ACC112 (cell line): ENCODE measurements at regions not wholly inside any gene's neighbourhood (a gene's known extent, or its start where the extent isn't known, plus 50 kb on each side); places are given as distances from the start of the nearest gene placed in this dataset.

ENCODE experiments used
- H2AFZ ChIP-seq: fragments of 200-600 bp; sonication (generic); one replicate; pipeline ENCODE4 v1.6.0; 2017; ENCODE audit warnings: antibody characterized with exemption, low read length; ENCODE audit not compliant: unreplicated experiment
- H3K27ac ChIP-seq: fragments of 200-600 bp; sonication (generic); 2 replicates; pipeline ENCODE4 v1.5.1; 2014; ENCODE audit warnings: low read depth, mild to moderate bottlenecking, antibody characterized with exemption, low read length, moderate library complexity
- H3K27me3 ChIP-seq: fragments of 200-600 bp; sonication (generic); 2 replicates; pipeline ENCODE4 v1.6.1; 2014; ENCODE audit warnings: mild to moderate bottlenecking, antibody characterized with exemption, low read length, moderate library complexity, mixed read lengths; ENCODE audit not compliant: insufficient read depth
- H3K36me3 ChIP-seq: fragments of 200-600 bp; sonication (generic); 2 replicates; pipeline ENCODE4 v1.6.1; 2016; ENCODE audit warnings: mild to moderate bottlenecking, antibody characterized with exemption, low read length, moderate library complexity, mixed read lengths; ENCODE audit not compliant: insufficient read depth
- H3K4me1 ChIP-seq: fragments of 200-600 bp; sonication (generic); one replicate; pipeline ENCODE4 v1.6.1; 2016; ENCODE audit warnings: low read length, mixed read lengths; ENCODE audit not compliant: insufficient read depth, unreplicated experiment, control insufficient read depth
- H3K4me3 ChIP-seq: fragments of 200-600 bp; sonication (generic); 2 replicates; pipeline ENCODE4 v1.5.1; 2014; ENCODE audit warnings: mild to moderate bottlenecking, low read depth, low read length
- H3K79me2 ChIP-seq: fragments of 200-600 bp; sonication (generic); one replicate; pipeline ENCODE4 v1.6.0; 2016; ENCODE audit warnings: low read length; ENCODE audit not compliant: control insufficient read depth, unreplicated experiment, insufficient read depth

DNA sequence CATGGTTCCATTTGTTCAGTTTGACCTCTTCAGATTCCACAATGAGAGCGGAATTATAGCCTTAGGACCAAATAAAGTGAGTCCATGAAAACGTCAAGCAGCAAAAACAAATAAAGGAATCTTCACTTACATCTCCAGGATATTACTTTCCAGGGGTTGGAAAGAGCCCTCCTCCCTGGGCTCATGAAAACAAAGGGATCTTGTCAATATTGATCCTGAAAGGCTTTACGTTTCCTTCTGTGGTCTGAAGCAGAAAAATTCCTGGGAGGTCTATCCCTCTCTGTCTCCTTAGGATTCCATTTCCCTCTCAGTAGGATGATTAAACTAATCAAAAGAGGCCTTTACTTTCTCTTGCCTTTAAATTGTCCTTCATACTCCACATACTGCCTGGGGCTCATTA lies 293.5 kb downstream of the GPAM start:
- no peaks in the 10 kb centered on the region for H3K36me3 ChIP-seq
- H3K79me2 ChIP-seq: no peaks in the 10 kb centered on the region
- no peaks in the 10 kb centered on the region for H3K4me1 ChIP-seq
- H2AFZ ChIP-seq: no peak overlapping the region
- H3K4me3 ChIP-seq: no peak overlapping the region
- H3K27me3 ChIP-seq: no peaks in the 10 kb centered on the region
- no peak overlapping the region for H3K27ac ChIP-seq

DNA sequence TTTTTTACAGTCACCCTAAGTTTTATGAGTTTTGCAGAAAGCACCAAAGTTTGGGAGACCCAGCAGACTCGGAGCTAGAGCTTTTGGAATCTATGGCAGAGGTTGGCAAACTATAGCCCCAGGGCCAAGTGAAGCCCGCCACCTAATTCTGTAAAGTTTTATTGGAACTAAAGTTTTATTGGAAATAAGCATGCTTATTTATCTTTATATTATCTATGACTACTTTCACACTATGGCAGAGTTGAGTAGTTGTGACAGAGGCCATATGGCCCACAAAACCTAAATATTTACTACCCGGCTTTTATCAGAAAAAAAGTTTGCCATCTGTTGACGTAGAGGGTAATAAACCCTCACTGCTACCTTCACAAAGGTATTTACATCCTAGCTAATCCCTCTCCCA lies 267.6 kb downstream of the GPAM start:
- H3K4me3 ChIP-seq: no peak overlapping the region
- no peaks in the 10 kb centered on the region for H3K4me1 ChIP-seq
- no peak overlapping the region for H2AFZ ChIP-seq
- H3K27me3 ChIP-seq: no peaks in the 10 kb centered on the region; the same call in 1 of the 2 replicates
- H3K79me2 ChIP-seq: no peaks in the 10 kb centered on the region
- H3K27ac ChIP-seq: no peak overlapping the region
- H3K36me3 ChIP-seq: no peaks in the 10 kb centered on the region

GRCh38 chr10:111921821-111922220 lies 261.7 kb downstream of the GPAM start:
- Histone ChIP-seq H3K27me3 (no peaks in the 10 kb centered on the region; the same call in 1 of the 2 replicates), H3K79me2 (no peaks in the 10 kb centered on the region), H2AFZ (no peak overlapping the region), H3K36me3 (no peaks in the 10 kb centered on the region), H3K27ac (no peak overlapping the region), H3K4me1 (no peaks in the 10 kb centered on the region), H3K4me3 (no peak overlapping the region)

DNA sequence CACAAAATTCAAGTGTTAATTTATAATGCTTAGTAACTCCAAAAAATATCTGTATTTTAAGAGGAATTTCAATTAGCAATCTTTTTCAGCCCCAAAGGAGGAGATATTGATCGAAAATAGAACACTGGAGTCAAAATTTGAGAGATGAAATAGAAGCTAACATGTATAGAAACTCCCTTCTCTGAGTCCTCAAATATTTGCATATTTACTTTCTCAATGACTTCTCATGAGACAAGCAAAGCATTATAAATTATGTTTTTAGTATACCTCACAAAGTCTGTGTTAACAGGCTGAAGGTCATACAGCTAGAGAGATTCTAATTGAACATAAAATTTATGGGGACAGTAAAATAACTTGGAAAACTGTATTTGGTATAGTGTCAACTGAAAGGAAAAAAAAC lies 260.5 kb downstream of the GPAM start:
- H3K27me3 ChIP-seq: no peaks in the 10 kb centered on the region
- no peak overlapping the region for H3K4me3 ChIP-seq
- H3K36me3 ChIP-seq: no peaks in the 10 kb centered on the region
- H2AFZ ChIP-seq: no peak overlapping the region
- no peaks in the 10 kb centered on the region for H3K79me2 ChIP-seq
- H3K27ac ChIP-seq: no peak overlapping the region
- H3K4me1 ChIP-seq: no peaks in the 10 kb centered on the region

DNA sequence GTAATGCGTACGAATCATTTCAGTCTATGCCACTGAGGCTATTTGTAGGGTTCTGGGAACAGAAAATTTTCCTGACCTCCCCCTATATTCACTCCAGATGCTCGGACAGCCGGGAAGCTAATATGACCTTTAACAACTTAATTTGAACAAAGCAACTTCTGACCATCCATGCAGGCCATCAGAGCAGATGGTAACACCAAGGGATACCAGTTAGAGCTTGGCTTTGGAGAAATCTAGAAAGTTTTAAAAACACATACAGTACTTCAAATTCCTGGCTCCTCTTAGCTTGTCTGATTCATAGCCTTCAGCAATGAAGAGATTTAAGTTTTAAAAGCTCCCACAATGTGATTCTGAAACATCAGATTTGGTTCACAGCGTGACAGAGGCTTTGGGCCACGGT lies 257.3 kb downstream of the GPAM start:
- H3K36me3 ChIP-seq: no peaks in the 10 kb centered on the region
- no peaks in the 10 kb centered on the region for H3K79me2 ChIP-seq
- H3K27ac ChIP-seq: no peak overlapping the region
- H3K4me3 ChIP-seq: no peak overlapping the region
- no peaks in the 10 kb centered on the region for H3K4me1 ChIP-seq
- no peak overlapping the region for H2AFZ ChIP-seq
- H3K27me3 ChIP-seq: no peaks in the 10 kb centered on the region

DNA sequence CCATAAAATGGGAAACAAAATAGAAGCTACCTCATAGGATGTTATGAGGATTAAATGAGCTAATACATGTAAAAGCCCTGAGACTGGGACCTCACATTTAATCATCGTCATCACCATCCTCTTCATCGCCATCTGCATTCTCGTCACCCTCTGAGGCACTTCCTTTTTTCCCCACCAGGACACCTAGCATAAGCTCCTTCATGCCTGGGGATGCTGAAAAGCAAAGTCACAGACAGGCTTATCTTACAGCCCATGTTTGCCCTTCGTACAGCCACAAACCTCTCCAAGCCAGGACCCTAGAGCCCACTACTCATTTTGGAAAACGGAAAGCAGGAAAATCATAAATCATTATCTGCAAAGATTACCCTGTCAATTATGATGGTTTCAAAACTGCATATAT lies 249.6 kb downstream of the GPAM start:
- Histone ChIP-seq H3K79me2 (no peaks in the 10 kb centered on the region), H3K27ac (no peak overlapping the region), H3K36me3 (no peaks in the 10 kb centered on the region), H2AFZ (no peak overlapping the region), H3K4me3 (no peak overlapping the region), H3K4me1 (no peaks in the 10 kb centered on the region), H3K27me3 (no peaks in the 10 kb centered on the region)

DNA sequence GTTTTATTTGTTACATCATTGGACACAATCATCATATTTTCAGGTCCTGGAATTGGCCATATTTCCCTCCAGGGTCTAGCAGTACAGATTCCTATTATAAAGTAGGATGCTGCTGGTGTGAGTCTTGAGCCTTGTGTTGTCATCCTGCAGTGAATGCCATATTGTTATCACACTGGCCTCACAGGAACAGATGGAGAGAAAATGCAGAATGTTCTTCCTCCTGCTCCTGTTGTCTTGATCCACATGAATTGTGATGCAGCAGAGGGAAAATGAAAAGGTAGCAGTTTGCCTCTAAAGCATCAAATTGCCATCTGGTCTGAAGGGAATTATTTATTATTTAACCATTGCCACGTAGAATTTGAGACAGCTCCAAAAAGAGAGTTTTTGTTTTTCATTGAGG lies 248.6 kb downstream of the GPAM start:
- H3K27ac ChIP-seq: no peak overlapping the region
- no peak overlapping the region for H3K4me3 ChIP-seq
- no peaks in the 10 kb centered on the region for H3K27me3 ChIP-seq
- H2AFZ ChIP-seq: no peak overlapping the region
- H3K79me2 ChIP-seq: no peaks in the 10 kb centered on the region
- no peaks in the 10 kb centered on the region for H3K4me1 ChIP-seq
- H3K36me3 ChIP-seq: no peaks in the 10 kb centered on the region

- no peaks in the 10 kb centered on the region for H3K27me3 ChIP-seq
- no peak overlapping the region for H2AFZ ChIP-seq
Measured at GRCh38 chr10:111936143-111936542, 247.4 kb downstream of the GPAM start.

GRCh38 chr10:111944331-111944730 lies 239.2 kb downstream of the GPAM start:
- H3K4me1 ChIP-seq: no peaks in the 10 kb centered on the region
- H3K36me3 ChIP-seq: no peaks in the 10 kb centered on the region
- H2AFZ ChIP-seq: no peak overlapping the region
- H3K79me2 ChIP-seq: no peaks in the 10 kb centered on the region
- no peak overlapping the region for H3K27ac ChIP-seq
- H3K27me3 ChIP-seq: no peaks in the 10 kb centered on the region
- H3K4me3 ChIP-seq: no peak overlapping the region

More at GRCh38 chr10:111936143-111936542, 247.4 kb downstream of the GPAM start:
- Histone ChIP-seq H3K4me1 (no peaks in the 10 kb centered on the region), H3K36me3 (no peaks in the 10 kb centered on the region), H3K27ac (no peak overlapping the region), H3K4me3 (no peak overlapping the region), H3K79me2 (no peaks in the 10 kb centered on the region)

DNA sequence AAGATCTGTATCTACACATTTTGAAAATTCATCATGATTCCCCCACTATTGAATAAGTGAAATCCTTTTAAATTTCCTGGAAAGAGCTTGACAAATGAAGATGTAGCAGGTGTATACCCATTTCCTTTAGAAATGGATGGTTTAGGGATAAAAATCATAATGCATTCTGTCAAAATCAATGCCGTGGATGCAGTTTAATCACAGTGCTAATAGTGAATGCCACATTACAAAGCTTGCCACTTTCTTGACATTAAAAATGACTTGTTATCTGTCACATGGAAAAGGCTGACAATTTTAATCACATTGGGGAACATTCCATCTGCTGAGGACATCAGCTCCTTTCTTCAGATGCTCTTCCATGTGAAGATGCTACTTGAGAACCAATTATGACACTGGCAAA lies 229.6 kb downstream of the GPAM start:
- Histone ChIP-seq H3K27ac (no peak overlapping the region), H3K27me3 (peaks cover 17% of the 10 kb centered on the region)

DNA sequence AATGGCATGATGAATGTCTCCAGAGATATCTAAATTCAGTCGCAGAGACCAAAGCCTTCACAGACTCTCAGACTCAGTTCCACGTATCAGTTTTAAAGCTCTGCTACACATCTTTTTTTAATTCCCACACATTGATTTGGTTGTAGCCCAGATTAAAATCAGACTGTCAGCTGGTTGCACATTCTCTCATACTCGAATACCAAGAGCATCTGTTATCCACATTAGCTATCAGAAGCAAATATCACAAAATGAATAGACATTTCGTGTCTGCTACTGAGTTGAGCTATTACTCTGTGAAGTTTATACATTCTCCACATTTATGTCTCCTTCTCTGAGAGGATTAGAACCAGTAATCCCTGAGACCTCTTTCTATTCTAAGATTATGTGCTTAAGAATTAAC lies 229.2 kb downstream of the GPAM start:
- H3K79me2 ChIP-seq: no peaks in the 10 kb centered on the region
- no peak overlapping the region for H3K4me3 ChIP-seq
- no peaks in the 10 kb centered on the region for H3K4me1 ChIP-seq
- H3K36me3 ChIP-seq: no peaks in the 10 kb centered on the region
- H3K27ac ChIP-seq: no peak overlapping the region
- no peak overlapping the region for H2AFZ ChIP-seq
- peaks cover 17% of the 10 kb centered on the region for H3K27me3 ChIP-seq

More for the DNA sequence above, 229.6 kb downstream of the GPAM start:
- no peaks in the 10 kb centered on the region for H3K4me1 ChIP-seq
- H3K36me3 ChIP-seq: no peaks in the 10 kb centered on the region
- H2AFZ ChIP-seq: no peak overlapping the region
- H3K4me3 ChIP-seq: no peak overlapping the region
- no peaks in the 10 kb centered on the region for H3K79me2 ChIP-seq
